Activated naive CD4-positive, alpha-beta T cell treated with anti-CD3 and anti-CD28 coated beads for 36 hours (primary cell): ENCODE measurements at regions not wholly inside any gene's neighbourhood (a gene's known extent, or its start where the extent isn't known, plus 50 kb on each side); places are given as distances from the start of the nearest gene placed in this dataset.
"Not testable (repeated sequence)": the region's sequence is repeated elsewhere in the genome, so short reads cannot be mapped to it uniquely, and the experiment has no call there.

Experiments used
- CTCF ChIA-PET: fragments of 350-600 bp; sonication (Branson Sonifier 250); formaldehyde crosslinking; loops from one replicate; lab custom pipeline; 2021; ENCODE audit warnings: antibody characterized with exemption; lab: Charles Lee
- DNase-seq: peaks from one replicate; pipeline ENCODE4 v3.0.0-alpha.2; 2020
- H3K27ac Mint-ChIP-seq: one replicate; pipeline ENCODE4 v1.8.0; 2021; ENCODE audit warnings: mild to moderate bottlenecking, mixed read lengths
- H3K27me3 Mint-ChIP-seq: one replicate; pipeline ENCODE4 v1.8.0; 2021; ENCODE audit warnings: low read depth, mixed read lengths
- H3K36me3 Mint-ChIP-seq: one replicate; pipeline ENCODE4 v1.8.0; 2021; ENCODE audit warnings: low read depth, mixed read lengths
- H3K4me1 Mint-ChIP-seq: one replicate; pipeline ENCODE4 v1.8.0; 2021; ENCODE audit warnings: low read depth, mixed read lengths
- H3K4me3 Mint-ChIP-seq: one replicate; pipeline ENCODE4 v1.8.0; 2021; ENCODE audit warnings: mild to moderate bottlenecking, moderate library complexity, mixed read lengths
- H3K9me3 Mint-ChIP-seq: one replicate; pipeline ENCODE4 v1.8.0; 2021; ENCODE audit warnings: mixed read lengths
- intact Hi-C: fragments of 100-400 bp; cut with micrococcal nuclease; formaldehyde crosslinking; loops from one replicate; pipeline ENCODE4 v1.15.1; 2023

DNA sequence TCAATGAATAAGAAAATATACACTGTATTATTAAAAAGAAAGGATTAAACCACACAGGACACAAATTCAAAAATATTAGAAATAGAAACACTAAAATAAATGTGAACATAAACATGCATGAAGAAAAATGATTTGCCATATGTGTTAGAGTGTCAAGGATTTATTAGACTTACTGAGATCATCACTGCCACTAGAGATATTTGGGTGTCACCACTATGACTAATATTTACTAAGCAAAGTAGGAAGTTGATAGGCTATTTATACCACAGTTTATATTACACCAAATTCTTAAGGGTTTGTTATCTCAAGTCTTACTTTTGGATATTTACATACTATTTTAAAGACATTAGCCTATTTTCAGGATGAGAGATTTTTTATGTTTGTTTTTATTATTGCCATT is 575.0 kb upstream of the SGO1 start:
- CTCF ChIA-PET, result no interaction called here
- Mint-ChIP-seq H3K27ac (no peak overlapping the region), H3K4me3 (no peak overlapping the region), H3K9me3 (peaks cover 18% of the 10 kb centered on the region), H3K27me3 (no peaks in the 10 kb centered on the region), H3K4me1 (no peaks in the 10 kb centered on the region), H3K36me3 (no peaks in the 10 kb centered on the region)
- intact Hi-C loops, result no loop called here
- no peak for DNase-seq

- H3K4me3 Mint-ChIP-seq, result no peak overlapping the region
- H3K36me3 Mint-ChIP-seq, result no peaks in the 10 kb centered on the region
Observed at GRCh38 chr3:20752416-20752815, 566.4 kb upstream of the SGO1 start.

DNA sequence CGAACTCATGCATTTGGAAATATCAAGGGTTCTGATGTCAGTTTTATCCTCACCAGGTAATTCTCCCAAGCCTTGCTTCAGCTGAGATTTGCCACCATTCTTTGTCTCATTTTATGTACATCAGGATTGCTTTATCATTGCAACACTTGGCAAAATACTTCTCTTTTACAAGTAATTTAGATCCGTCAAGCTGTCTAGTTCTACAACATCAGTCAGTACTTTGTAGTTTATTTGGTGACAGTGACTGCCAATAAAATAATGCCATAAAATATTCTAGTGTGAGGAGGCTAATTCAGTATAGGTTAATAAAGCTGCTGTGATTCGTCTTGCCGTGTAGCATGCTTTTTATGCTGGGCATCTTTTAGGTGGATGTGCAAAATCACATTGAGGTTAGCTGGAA is 565.3 kb upstream of the SGO1 start:
- intact Hi-C loops, result no loop called here
- peaks cover 27% of the 10 kb centered on the region for H3K9me3 Mint-ChIP-seq
- H3K4me3 Mint-ChIP-seq, result no peak overlapping the region
- no peak overlapping the region for H3K27ac Mint-ChIP-seq
- H3K4me1 Mint-ChIP-seq, result no peaks in the 10 kb centered on the region
- H3K27me3 Mint-ChIP-seq, result no peaks in the 10 kb centered on the region
- CTCF ChIA-PET, result no interaction called here
- no peak for DNase-seq
- no peaks in the 10 kb centered on the region for H3K36me3 Mint-ChIP-seq

More at GRCh38 chr3:20752416-20752815, 566.4 kb upstream of the SGO1 start:
- peaks cover 26% of the 10 kb centered on the region for H3K9me3 Mint-ChIP-seq
- intact Hi-C loops, result no loop called here
- no peaks in the 10 kb centered on the region for H3K27me3 Mint-ChIP-seq
- no peak for DNase-seq
- no peak overlapping the region for H3K27ac Mint-ChIP-seq
- CTCF ChIA-PET, result no interaction called here
- no peaks in the 10 kb centered on the region for H3K4me1 Mint-ChIP-seq

- no peak overlapping the region for H3K27ac Mint-ChIP-seq
- CTCF ChIA-PET, result no interaction called here
- no peaks in the 10 kb centered on the region for H3K27me3 Mint-ChIP-seq
- no peaks in the 10 kb centered on the region for H3K4me1 Mint-ChIP-seq
- intact Hi-C loops, result no loop called here
- H3K4me3 Mint-ChIP-seq, result no peak overlapping the region
- DNase-seq, result no peak
- peaks cover 17% of the 10 kb centered on the region for H3K9me3 Mint-ChIP-seq
- no peaks in the 10 kb centered on the region for H3K36me3 Mint-ChIP-seq
Observed at GRCh38 chr3:20747741-20748140, 561.7 kb upstream of the SGO1 start.

GRCh38 chr3:20743553-20744321 is 557.7 kb upstream of the SGO1 start:
- no peaks in the 10 kb centered on the region for H3K27me3 Mint-ChIP-seq
- DNase-seq, result no peak
- no peak overlapping the region for H3K27ac Mint-ChIP-seq
- no peaks in the 10 kb centered on the region for H3K4me1 Mint-ChIP-seq
- no peak overlapping the region for H3K4me3 Mint-ChIP-seq
- CTCF ChIA-PET, result no interaction called here
- intact Hi-C loops, result no loop called here
- H3K9me3 Mint-ChIP-seq, result peaks cover 6% of the 10 kb centered on the region
- H3K36me3 Mint-ChIP-seq, result no peaks in the 10 kb centered on the region

GRCh38 chr3:20742903-20743552 is 557.0 kb upstream of the SGO1 start:
- Mint-ChIP-seq H3K36me3 (no peaks in the 10 kb centered on the region), H3K27ac (no peak overlapping the region), H3K4me3 (no peak overlapping the region), H3K9me3 (peaks cover 6% of the 10 kb centered on the region), H3K27me3 (no peaks in the 10 kb centered on the region), H3K4me1 (no peaks in the 10 kb centered on the region)
- DNase-seq, result no peak
- intact Hi-C loops, result no loop called here
- CTCF ChIA-PET, result no interaction called here

GRCh38 chr3:20741381-20741780 is 555.4 kb upstream of the SGO1 start:
- no peak overlapping the region for H3K4me3 Mint-ChIP-seq
- no peak for DNase-seq
- H3K36me3 Mint-ChIP-seq, result no peaks in the 10 kb centered on the region
- CTCF ChIA-PET, result no interaction called here
- H3K4me1 Mint-ChIP-seq, result no peaks in the 10 kb centered on the region
- intact Hi-C loops, result no loop called here
- peaks cover 5% of the 10 kb centered on the region for H3K9me3 Mint-ChIP-seq
- no peaks in the 10 kb centered on the region for H3K27me3 Mint-ChIP-seq
- H3K27ac Mint-ChIP-seq, result no peak overlapping the region

- Mint-ChIP-seq H3K36me3 (no peaks in the 10 kb centered on the region), H3K9me3 (peaks cover 5% of the 10 kb centered on the region), H3K4me1 (no peaks in the 10 kb centered on the region), H3K4me3 (no peak overlapping the region), H3K27ac (no peak overlapping the region), H3K27me3 (no peaks in the 10 kb centered on the region)
- intact Hi-C loops, result no loop called here
- CTCF ChIA-PET, result interaction anchor here (0.6 to 0.7 kb wide), 2 partner anchors 435 to 724 kb away, joined by 3 read pairs; no protein-coding TSS in a partner anchor
- no peak for DNase-seq
Observed at GRCh38 chr3:20739814-20740213, 553.8 kb upstream of the SGO1 start.

DNA sequence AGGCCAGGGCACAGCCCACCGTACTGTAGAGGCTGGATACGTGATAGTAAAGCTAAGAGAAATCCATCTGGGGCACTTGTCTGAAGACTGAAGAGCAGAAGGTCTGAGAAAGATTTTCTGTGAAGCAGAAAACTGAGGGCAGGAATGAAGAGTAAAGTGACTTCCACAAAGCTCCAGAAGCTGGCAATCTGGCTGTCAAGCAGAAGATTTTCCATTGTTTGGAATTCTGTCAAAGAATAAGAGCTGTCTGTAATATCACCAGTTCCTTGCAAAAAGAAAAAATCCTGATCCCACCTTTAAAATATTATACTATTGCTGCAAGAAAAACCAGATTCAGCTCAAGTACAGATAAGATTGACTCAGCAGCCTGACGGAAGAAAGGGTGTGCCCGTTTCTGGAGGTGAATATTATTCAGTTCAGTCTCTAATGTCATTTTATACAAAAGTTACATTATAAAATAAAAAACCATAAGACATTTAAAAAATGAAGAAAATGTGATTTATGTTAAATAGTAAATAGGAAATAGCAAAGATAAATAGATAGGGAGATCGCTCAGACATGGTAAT is 550.4 kb upstream of the SGO1 start:
- Mint-ChIP-seq H3K36me3 (no peaks in the 10 kb centered on the region), H3K4me1 (no peaks in the 10 kb centered on the region), H3K27me3 (no peaks in the 10 kb centered on the region), H3K27ac (no peak overlapping the region), H3K9me3 (peaks cover 3% of the 10 kb centered on the region), H3K4me3 (no peak overlapping the region)
- CTCF ChIA-PET, result no interaction called here
- no peak for DNase-seq
- intact Hi-C loops, result no loop called here

GRCh38 chr3:20729185-20729584 is 543.2 kb upstream of the SGO1 start:
- Mint-ChIP-seq H3K9me3 (peaks cover 13% of the 10 kb centered on the region), H3K36me3 (no peaks in the 10 kb centered on the region), H3K4me1 (no peaks in the 10 kb centered on the region), H3K27ac (no peak overlapping the region), H3K27me3 (no peaks in the 10 kb centered on the region), H3K4me3 (no peak overlapping the region)
- DNase-seq, result no peak
- intact Hi-C loops, result no loop called here
- CTCF ChIA-PET, result no interaction called here

GRCh38 chr3:20726786-20727185 is 540.8 kb upstream of the SGO1 start:
- no peak overlapping the region for H3K27ac Mint-ChIP-seq
- no peaks in the 10 kb centered on the region for H3K27me3 Mint-ChIP-seq
- peaks cover 17% of the 10 kb centered on the region for H3K9me3 Mint-ChIP-seq
- H3K36me3 Mint-ChIP-seq, result no peaks in the 10 kb centered on the region
- no peaks in the 10 kb centered on the region for H3K4me1 Mint-ChIP-seq
- no peak overlapping the region for H3K4me3 Mint-ChIP-seq
- CTCF ChIA-PET, result interaction anchor here (1.0 kb wide), 1 partner anchor 41 kb away, joined by 3 read pairs; no protein-coding TSS in a partner anchor
- intact Hi-C loops, result no loop called here
- no peak for DNase-seq

DNA sequence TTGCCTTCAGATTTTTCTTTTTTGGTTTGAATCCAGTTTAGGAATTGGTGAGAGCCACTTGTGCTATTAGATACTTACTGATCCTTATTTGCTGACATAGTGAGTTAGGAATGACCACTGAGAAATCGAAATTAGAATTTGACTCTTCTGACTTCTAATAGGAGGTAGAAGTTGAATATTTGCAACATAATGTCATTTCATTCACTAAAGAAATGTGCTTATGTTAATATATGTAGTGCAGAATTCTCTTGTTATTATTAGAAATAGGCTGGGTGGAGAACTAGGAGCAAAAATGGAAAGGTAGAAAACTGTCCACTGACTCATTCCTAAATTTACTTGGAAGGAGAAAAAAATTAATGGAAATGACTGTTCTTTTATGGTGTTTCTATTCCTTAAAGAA is 538.2 kb upstream of the SGO1 start:
- DNase-seq, result no peak
- CTCF ChIA-PET, result no interaction called here
- Mint-ChIP-seq H3K36me3 (peaks cover 2% of the 10 kb centered on the region), H3K4me3 (no peak overlapping the region), H3K27ac (no peak overlapping the region), H3K4me1 (no peaks in the 10 kb centered on the region), H3K27me3 (no peaks in the 10 kb centered on the region), H3K9me3 (peaks cover 14% of the 10 kb centered on the region)
- intact Hi-C loops, result no loop called here

- H3K4me1 Mint-ChIP-seq, H3K27me3 Mint-ChIP-seq, H3K36me3 Mint-ChIP-seq, H3K4me3 Mint-ChIP-seq, CTCF ChIA-PET, intact Hi-C loops, DNase-seq, H3K27ac Mint-ChIP-seq: not testable (repeated sequence)
- H3K9me3 Mint-ChIP-seq, result peaks cover 15% of the 10 kb centered on the region
Observed at GRCh38 chr3:20716425-20716824, 530.4 kb upstream of the SGO1 start.
